ENCODE measurements at regions not wholly inside any gene's neighbourhood (a gene's known extent, or its start where the extent isn't known, plus 50 kb on each side); places are given as distances from the start of the nearest gene placed in this dataset.
"Not testable (repeated sequence)": the region's sequence is repeated elsewhere in the genome, so short reads cannot be mapped to it uniquely, and the experiment has no call there.

DNA sequence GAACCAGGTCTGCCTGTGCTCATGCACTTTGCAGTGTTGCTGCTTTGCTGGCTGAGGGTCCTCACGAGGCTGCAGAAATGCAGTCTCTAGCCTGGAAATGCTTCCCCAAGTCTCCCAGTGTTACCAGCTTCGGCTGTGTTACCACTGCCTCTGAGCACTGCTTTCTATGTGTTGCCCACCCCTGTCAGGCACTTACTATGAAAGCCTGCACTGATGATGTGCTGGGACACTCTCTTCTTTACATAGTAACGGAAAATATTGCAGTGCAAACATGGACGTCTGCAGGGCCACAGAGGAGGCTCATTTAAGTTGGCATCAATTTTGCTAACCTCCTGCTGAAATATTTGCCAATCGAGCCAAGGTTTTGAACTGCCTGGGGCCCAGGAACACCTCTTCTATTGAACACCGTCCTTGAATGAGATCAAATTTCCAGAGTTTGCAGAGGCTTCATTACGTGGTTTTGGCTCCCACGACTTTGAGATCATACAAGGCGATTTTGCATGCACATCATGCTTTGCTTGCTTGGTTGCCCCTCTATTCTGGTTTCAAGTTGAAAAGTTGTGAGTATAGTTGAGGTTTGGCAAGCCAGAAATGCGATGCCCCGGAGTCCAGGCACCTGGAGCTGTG is 404.7 kb upstream of the PODXL start:
- no peak for DNase-seq (ENCODE audit: low read depth)

DNA sequence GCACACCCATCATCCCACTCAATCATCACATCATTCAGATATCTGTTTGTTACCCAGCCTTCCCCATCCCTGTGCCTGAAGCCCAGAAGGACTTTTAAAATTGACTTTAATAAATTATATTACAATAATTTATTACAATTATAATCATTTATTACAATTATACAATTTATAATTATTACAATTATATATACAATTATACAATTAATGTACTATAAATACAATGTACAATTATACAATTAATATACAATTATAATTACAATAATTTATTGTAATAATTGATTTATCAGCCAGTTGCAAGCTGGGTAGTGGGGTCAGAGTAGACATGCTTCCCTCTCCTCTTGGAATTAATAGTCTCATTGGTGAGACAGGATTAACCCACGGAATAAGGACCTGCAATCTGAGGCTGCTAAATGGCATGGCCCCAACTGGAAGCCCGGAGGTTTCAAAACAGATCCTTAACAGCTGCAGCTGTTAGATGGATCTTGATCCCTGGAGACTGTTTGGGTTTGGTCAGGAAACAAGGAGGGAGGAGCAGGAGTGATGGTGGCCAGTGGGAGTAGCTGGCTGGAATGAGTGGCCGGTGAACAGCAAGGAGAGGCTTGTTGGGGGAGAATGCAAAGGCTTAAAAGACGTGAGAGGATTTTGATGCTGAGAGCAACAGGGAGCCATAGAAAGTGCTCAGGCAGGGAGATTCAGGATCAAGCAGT is 402.8 kb upstream of the PODXL start:
- DNase-seq (ENCODE audit: low read depth): no peak

DNA sequence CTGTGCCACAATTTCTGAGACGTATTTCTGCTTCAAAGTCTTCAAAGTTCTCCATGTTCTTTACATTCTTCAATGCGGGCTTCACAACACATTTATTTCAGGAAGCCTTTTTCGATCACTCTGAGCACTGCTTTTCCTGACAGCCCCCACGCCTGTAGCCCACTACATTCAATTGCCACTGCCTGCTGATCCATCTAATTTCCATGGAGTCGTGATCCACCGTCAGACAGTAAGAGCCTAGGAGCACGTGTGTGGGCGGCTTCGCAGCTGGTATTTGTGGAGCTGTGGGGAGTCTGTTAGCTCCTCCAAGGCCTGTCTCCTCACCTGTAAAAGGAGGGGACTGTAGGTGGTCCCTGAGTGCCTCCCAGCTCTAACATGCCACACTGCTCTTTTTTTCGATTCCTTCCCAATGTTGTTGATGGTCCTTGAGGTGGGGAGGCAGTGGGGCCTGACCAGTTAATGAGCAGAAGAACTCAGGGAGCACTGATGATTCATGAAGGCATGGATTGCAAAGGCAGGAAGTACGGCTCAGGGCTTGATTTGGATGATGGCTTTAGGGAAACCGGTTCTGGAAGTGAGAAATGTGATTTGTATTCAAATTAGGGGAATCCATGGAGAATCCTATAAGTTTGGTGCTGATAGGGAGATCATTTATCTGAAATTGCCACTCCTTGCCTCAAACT is 401.1 kb upstream of the PODXL start:
- no peak for DNase-seq (ENCODE audit: low read depth)

DNA sequence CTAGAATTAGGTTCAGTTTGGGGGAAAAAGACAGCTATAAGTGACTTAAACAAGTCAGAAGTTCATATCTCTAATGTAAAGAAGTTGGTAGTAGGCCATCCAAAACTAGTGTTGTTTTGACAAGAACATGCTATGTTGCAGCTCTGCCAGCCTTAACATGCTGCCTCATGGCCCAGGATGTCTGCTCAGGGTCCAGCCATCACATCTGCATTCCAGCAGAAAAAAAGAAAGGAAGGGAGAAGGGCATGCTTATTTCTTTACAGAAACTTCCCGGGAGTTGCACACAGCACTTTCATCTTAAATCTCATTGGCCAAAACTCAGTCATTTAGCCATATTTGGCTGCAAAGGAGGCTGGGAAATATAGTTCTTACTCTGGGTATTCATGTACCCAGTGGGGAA is 400.4 kb upstream of the PODXL start:
- DNase-seq (ENCODE audit: low read depth): no peak

DNA sequence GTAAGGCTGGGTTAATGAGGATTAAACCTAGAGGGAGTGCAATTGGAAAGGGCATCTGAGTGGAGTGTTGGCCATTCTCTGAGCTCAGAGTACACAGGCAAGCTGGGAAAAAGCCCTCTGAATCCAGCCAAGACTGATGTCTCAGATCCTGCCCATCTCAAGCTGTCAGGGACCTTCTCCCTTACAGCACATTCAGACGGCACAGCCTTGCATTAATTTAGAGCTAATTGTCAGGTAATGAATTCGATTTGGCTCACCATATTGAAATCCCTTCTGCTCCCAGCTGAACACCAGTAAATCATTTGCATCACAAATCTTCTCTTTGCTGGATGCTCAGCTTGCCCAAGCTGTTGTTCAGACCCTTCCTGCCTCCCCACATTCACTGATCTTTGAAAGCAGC is 399.3 kb upstream of the PODXL start:
- DNase-seq (ENCODE audit: low read depth): no peak

DNA sequence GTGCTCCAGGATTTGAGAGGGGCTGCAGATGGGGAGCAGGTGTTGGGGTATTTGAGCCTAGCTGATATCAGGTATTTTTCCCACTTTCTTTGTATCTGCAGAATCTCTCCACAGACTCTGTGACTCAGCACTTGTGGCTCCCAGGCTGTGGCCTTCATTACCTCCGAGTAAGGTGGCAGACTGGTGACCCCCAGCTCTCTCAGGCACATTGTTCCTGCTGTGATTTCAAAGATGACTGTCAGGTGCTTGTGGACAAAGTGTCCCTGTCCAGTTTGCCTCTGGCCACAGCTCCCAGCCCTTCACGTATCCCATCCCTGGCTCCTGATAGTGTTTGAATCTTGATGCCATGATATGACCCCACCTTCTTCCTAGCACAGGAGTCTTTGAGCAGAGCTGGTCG is 396.8 kb upstream of the PODXL start:
- no peak for DNase-seq (ENCODE audit: low read depth)

DNA sequence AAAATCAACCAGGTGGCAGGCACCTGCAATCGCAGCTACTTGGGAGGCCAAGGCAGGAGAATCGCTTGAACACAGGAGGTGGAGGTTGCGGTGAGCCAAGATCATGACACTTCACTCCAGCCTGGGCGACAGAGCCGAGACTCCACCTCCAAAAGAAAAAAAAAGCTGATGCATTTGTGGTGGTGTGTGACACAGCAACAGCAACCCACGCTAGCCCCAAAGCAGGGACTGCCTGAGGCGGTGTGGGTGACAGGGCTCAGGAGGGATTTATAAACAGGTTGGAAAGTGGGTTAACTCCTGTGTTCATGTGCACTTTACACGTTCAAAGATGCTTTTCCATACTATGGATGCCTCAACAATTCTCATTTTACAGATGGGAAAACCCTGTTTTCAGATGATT is 395.9 kb upstream of the PODXL start:
- DNase-seq (ENCODE audit: low read depth): no peak

DNA sequence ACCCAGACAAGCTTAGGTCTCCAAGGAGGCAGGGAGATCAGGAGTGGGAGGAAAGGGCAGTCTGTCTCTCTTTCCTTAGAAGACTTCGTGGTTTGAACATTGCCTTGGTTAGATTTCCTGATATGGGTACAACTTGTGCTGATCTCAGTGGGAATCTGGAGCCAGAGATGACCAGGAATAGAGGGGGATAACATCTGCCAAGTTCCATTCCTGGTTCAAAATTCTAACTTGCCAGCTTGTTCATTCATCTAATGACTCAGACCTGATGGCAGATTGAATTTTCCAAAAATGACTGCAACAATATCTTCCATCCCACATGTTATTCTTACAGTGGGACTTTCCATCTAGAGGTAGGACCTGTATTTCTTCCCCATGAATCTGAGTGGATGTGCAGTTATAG is 394.3 kb upstream of the PODXL start:
- no peak for DNase-seq (ENCODE audit: low read depth)

DNA sequence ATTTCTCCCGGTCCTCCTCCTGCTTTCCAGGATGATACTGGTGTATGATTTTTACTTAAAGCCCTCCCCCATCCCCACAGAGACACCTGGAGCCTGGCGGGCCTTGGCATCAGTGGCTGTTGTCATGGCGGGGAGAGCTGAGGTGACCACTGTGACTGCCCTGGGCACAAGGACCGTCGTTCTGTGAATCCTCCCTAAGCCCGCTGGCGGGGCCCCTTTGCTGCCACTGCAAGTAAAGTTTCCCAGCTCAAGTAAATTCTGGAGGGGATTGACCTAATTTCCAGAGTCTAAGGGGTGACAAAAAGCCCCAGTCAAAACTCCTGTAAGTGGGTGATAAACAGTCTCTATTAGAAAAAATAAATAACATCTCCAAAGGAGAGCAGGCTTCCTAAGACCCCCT is 393.2 kb upstream of the PODXL start:
- DNase-seq (ENCODE audit: low read depth): no peak

DNA sequence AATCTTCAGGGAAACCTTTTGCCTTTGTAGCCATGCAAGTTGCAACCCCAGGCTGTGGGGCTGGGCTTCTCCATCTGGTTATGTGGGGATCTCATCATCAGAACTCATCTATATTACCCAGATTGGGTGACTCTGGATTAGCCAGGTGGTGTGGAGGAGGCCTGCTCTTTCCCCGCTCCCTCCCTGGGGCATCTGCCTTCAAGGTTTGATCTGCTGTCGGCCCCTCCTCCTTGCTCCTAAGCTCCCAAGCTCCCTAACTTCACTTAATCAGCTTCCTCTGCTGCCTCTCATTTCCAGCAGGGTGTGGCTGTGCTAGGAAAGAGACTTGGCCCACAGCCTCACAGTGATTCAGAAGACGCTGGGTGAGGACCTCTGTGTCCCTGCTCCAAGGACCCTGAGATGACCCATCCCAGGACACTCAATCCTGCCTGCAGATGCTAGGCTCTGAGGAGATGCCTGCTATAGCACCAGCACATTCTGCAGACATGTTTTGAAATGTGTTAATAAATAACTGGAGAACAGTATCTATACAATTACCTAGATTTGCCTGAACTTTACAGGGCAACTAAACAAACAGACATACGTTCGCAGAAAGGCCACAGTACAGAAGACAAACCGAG is 392.1 kb upstream of the PODXL start:
- no peak for DNase-seq (ENCODE audit: low read depth)

DNA sequence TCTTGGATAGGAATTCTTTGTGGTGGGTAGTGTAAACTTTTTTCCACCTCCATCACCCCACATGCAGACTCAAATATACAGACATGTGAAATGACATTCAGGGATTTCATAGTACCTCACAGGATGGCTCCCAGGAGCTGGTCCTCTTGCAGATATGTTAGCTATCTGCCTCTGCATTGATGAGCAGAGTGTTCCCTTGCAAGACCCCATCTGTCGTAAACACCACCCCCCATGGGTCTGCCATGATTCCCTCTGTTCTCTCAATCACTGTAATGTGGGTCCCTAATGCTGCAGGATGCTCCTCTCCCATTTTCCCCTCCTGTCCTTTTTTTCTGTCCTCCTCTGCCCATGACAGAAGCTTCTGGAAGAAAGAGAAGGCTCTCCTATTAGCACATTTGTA is 391.2 kb upstream of the PODXL start:
- no peak for DNase-seq (ENCODE audit: low read depth)

DNA sequence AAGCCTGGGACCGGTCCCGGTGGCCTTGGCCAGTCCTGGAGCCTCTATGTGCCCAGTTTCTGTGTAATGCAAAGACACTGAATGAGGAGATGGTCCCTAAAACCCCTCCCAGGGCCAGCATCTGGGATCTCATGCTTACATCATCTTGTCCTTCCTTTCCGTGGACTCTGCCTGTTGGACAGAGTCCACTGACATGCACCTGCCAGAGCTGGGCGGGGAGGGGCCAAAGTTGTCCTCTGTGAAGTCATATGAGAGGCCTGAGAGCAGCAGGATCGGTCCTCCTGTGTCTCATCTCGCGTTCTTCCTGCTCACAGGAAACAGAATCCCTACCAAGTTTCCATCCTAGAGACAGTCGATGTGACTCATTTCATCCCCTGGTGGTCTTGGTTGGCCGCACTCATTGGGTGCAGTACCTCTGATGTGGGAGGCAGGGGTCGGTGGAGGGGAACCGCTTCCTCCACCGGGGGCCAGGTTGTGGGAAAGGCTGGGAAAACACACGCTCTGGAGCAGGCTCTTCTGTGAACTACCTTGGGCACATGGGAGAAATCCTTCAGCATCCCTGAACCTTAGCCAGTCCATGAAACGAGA is 389.6 kb upstream of the PODXL start:
- DNase-seq (ENCODE audit: low read depth): no peak

DNA sequence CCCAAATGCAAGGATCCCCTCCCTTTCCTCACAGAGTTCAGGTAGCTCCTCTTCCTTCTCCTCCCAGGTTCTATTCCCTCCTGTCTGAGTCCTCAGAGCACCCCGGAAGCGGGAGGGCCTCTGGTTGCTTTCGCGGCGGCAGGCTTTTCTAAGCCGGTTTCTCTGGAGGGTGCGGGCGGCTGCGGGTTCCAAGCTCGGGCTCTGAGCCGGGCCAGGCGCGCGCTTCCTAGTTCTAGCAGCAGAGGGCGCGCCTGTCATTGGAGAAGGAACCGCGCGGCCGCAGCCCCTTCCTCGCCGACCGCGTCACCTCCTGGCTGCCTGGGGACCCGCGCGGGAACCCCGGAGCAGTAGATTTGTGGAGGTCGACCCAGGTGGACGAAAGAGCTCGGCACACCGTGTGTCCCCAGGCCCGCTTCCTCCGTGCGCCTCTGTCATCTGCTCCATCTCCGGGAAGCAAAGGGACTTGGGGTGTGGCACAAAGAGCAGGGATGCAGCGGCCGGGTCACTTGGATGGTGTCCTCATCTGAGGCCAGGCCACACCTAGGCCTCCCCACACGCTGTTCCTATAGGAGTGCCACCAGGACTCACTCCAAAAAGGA is 389.0 kb upstream of the PODXL start:
- no peak for DNase-seq (ENCODE audit: low read depth)

DNA sequence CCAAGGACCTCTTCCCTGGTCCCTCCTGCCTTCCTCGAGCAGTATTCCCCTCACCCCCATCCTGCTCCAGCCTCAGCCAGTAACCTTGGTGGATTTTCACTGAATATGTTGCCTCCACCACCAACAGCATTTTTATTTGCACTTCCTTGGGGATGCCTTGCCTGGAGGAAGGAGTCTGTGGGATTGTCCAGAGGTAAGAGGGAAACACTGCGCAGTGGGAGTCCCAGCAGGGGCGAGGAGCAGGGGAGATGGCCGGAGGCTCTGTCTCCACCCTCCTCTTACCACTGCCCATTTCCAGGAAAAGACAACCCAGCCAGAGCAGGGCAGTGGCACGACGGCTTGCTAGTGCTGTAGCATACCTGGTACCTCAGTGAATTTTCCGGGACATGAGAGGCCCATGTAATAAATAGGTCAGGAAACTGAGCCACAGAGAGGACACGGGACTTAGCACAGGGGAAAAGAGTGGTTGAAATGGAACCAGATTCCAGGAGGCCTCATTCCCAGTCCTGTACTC is 388.2 kb upstream of the PODXL start:
- no peak for DNase-seq (ENCODE audit: low read depth)

DNA sequence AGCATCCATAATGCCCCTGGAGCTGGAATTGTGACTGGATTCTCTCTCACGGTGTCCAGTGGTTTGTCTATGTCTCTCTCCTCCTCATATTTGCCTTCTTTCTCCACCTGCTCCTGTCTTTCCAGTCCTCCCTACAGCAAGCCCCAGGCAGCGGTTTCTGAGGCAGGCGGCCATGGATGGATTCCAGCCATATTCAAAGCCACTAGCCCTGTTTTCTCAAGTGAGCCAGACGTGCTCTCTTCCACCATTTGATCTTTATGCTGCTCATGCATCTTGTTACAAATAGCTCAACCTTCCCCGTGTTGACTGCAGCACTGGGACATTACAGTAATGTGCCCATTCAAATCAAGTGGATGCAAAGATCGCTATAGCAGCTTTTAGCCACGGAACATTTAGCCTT is 387.2 kb upstream of the PODXL start:
- no peak for DNase-seq (ENCODE audit: low read depth)

DNA sequence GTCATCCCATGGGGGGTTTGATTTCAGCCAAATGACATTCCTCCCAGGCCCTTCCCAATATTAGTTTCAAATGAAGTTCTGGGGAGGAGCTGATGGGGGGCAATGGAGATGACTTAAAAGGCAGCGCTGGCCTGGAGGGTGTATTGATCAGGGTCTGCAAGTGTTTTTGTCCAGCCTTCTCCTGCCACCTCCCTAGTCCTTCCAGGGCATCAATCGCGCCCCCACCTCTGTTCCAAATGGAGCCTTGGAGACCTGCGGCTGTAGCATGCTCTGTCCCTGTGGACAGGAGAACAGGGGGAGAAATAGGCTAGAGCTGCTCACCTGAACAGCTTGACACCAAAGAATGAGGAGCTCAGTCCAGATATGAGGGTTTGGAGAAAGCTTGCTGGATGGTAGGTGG is 386.8 kb upstream of the PODXL start:
- no peak for DNase-seq (ENCODE audit: low read depth)

DNA sequence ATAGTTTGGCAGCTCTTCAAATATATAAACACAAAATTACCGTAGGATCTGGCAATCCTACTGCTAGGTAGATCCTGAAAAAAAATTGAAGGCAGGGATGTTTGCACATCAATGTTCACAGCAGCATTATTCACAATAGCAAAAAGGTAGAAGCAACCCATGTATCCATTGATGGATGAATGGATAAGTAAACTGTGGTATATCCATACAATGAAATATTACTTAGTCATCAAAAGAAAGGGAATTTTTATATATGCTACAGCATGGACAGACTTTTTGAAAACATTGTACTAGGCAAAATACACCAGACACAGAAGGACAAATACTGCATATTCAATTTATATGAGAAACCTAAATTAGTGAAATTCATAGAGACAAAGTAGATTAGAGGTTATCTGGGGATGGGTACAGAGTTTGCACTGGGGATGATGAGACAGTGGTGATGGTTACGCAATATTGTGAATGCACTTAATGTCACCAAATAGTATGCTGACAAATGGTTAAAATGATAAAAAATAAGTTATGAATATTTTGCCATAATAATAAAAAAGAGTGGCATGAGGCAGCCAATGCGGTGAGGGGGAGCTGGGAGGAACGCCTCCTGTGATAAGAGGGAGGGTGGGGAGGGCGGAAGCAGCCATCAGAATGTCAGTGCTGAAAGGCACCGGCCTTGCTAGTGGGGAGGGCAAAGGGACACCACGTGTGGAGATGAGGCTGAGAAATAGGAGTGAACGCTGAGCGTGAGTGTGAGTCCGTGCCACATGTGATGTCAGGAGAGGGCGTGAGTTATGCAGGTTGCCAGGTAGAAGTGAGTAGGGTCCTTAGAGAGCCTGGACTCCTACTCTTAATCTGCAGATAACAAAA is 386.1 kb upstream of the PODXL start:
- no peak for DNase-seq (ENCODE audit: low read depth)

DNA sequence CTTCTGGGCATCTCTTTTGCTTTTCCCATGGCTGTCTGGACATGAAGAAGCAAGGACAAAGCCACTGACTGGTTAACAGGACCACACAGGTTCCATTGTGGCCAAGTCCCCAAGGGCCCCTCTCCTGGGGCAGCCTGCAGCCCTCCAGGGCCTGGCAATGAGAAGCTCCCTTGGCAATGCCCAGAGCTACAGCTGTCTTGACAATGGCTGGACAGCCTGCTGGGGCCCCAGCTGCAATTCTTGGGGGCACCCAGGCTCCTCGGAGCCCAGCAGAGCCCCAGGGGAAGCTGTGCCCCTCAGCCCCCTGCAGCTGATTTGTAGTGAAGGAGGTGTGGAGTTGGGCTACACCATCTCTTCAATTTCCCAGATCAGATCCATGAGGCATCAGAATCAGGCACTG is 384.9 kb upstream of the PODXL start:
- DNase-seq (ENCODE audit: low read depth): no peak

DNA sequence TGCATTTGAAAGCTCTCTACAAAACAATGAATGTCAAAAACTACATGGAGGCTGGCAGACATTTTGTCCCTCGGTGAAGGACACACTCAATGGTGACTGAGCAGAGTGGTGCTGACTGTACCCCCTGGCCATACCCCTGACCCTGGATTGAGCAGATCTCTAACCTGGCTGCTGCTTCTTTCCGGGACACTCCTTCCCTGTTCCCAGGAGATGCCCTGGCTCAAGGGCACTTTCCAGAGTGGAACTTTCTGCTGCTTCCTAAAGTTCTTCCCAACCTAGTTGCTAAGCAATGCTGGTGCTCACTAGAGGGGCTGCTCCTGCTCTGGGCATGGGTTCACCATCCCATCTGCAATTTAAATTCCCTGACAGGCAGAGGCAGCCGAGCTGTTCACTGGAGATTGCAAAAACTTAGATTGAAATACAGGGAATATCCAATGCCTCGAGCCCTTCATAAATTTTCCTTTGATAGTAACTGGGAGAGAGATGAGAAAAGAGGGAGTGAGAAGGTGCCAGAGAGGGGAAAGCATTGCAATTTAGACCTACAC is 384.3 kb upstream of the PODXL start:
- no peak for DNase-seq (ENCODE audit: low read depth)

DNA sequence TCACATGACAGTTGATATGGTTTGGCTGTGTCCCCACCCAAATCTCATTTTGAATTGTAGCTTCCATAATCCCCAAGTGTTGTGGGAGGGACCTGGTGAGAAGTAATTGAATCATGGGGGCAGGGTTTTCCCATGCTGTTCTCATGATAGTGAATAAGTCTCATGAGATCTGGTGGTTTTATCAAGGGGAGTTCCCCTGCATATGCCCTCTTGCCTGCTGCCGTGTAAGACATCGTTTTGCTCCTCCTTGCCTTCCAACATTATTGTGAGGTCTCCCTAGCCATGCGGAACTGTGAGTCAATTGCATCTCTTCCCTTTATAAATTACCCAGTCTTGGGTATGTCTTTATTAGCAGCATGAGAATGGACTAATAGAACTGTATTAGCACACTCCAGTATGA is 382.4 kb upstream of the PODXL start:
- not testable (repeated sequence) for DNase-seq (ENCODE audit: low read depth)

DNA sequence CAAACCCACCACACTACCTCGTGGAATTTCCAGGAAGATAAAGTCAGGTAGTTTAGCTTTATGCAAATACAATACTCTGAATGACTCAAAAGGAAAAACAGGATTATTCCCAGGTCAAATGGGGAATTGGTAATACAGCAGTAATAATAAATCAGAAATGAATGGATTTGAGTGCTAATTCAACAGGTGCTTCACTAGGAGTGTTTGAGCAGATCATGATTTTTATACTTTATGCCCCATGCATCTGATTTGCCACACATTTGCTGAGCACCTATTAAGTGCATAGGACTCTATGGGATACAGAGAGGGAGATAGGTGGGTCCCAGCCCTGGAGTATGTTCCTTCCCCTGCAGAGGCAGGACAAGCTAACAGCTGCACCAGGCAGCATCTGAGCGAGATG is 381.4 kb upstream of the PODXL start:
- DNase-seq (ENCODE audit: low read depth): no peak
